ENCODE measurements at regions not wholly inside any gene's neighbourhood (a gene's known extent, or its start where the extent isn't known, plus 50 kb on each side); places are given as distances from the start of the nearest gene placed in this dataset.

DNA sequence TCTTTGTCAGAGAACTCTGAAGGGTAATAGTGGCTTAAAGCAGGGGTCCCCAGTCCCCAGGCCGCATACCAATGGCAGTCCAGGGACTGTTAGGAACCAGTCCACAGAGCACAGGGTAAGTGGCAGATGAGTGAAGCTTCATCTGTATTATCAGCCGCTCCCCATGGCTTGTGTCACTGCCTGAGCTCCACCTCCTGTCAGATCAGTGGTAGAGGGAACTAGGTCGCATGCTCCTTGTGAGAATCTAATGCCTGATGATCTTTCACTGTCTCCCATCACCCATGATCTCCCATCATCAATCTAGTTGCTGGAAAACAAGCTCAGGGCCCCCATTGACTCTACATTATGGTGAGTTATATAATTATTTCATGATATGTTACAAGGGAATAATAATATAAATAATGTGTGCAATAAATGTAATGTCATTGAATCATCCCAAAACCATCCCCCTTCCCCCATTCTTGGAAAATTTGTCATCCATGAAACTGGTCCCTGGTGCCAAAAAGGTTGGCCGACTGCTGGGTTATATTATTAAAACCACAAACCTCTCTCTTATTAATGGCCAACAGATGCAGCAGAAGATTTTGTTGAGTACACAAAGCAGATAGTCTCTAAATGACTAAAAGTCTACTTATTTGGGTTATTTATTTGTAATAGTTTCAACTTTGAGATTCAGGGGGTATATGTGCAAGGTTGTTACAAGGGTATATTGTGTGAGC is 782.7 kb downstream of the CDH11 start:
- TF ChIP-seq, protein P1, sequence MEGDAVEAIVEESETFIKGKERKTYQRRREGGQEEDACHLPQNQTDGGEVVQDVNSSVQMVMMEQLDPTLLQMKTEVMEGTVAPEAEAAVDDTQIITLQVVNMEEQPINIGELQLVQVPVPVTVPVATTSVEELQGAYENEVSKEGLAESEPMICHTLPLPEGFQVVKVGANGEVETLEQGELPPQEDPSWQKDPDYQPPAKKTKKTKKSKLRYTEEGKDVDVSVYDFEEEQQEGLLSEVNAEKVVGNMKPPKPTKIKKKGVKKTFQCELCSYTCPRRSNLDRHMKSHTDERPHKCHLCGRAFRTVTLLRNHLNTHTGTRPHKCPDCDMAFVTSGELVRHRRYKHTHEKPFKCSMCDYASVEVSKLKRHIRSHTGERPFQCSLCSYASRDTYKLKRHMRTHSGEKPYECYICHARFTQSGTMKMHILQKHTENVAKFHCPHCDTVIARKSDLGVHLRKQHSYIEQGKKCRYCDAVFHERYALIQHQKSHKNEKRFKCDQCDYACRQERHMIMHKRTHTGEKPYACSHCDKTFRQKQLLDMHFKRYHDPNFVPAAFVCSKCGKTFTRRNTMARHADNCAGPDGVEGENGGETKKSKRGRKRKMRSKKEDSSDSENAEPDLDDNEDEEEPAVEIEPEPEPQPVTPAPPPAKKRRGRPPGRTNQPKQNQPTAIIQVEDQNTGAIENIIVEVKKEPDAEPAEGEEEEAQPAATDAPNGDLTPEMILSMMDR (IDR thresholded peaks at IDR 0.05): no peak
- TF ChIP-seq POLR2A (IDR thresholded peaks at IDR 0.05): no peak
- TF ChIP-seq EP300 (IDR thresholded peaks at IDR 0.05): no peak
- no peak for TF ChIP-seq POLR2AphosphoS5 (IDR thresholded peaks at IDR 0.05)
